Central memory CD8-positive, alpha-beta T cell (primary cell): ENCODE measurements at regions not wholly inside any gene's neighbourhood (a gene's known extent, or its start where the extent isn't known, plus 50 kb on each side); places are given as distances from the start of the nearest gene placed in this dataset.

Experiments used
- ATAC-seq: fragments of 150-1000 bp; cut with Tn5 transposase; replicated peaks from 2 replicates; pipeline ENCODE4 v1.10.0; 2022; ENCODE audit warnings: mild to moderate bottlenecking, moderate FRiP score, moderate number of reproducible peaks; ENCODE audit not compliant: poor library complexity, severe bottlenecking; ENCODE audit errors: extremely low read depth
- DNase-seq, 2 donors: peaks; one replicate each; pipeline ENCODE4 v3.0.0; 2021; ENCODE audit warnings: low spot score in 2 of 2
- H3K27ac Mint-ChIP-seq: one replicate; pipeline ENCODE4 v1.8.0; 2022; ENCODE audit warnings: low read depth, mild to moderate bottlenecking, moderate library complexity, mixed read lengths
- H3K27me3 Mint-ChIP-seq: one replicate; pipeline ENCODE4 v1.8.0; 2022; ENCODE audit warnings: mixed read lengths
- H3K36me3 Mint-ChIP-seq: one replicate; pipeline ENCODE4 v1.8.0; 2022; ENCODE audit warnings: mild to moderate bottlenecking, moderate library complexity, mixed read lengths; ENCODE audit not compliant: insufficient read depth
- H3K4me1 Mint-ChIP-seq: one replicate; pipeline ENCODE4 v1.8.0; 2022; ENCODE audit warnings: mixed read lengths
- H3K4me3 Mint-ChIP-seq: one replicate; pipeline ENCODE4 v1.8.0; 2022; ENCODE audit warnings: mild to moderate bottlenecking, moderate library complexity, mixed read lengths
- H3K9me3 Mint-ChIP-seq: one replicate; pipeline ENCODE4 v1.8.0; 2022; ENCODE audit warnings: mixed read lengths

- no peaks in the 10 kb centered on the region for H3K27me3 Mint-ChIP-seq
- H3K9me3 Mint-ChIP-seq: no peaks in the 10 kb centered on the region
- DNase-seq: no peak
- H3K4me1 Mint-ChIP-seq: no peaks in the 10 kb centered on the region
- H3K36me3 Mint-ChIP-seq: no peaks in the 10 kb centered on the region
- no peak overlapping the region for H3K27ac Mint-ChIP-seq
- no peak overlapping the region for H3K4me3 Mint-ChIP-seq
- ATAC-seq: no peak
These were observed 58.7 kb upstream of the ACTRT2 start for GRCh38 chr1:2962541-2962940.

GRCh38 chr1:2962946-2963345 is 58.3 kb upstream of the ACTRT2 start:
- Mint-ChIP-seq H3K4me3 (no peak overlapping the region), H3K36me3 (no peaks in the 10 kb centered on the region)
- no peak for ATAC-seq

GRCh38 chr1:2965676-2966075 is 55.6 kb upstream of the ACTRT2 start:
- no peak for ATAC-seq

More at GRCh38 chr1:2962946-2963345, 58.3 kb upstream of the ACTRT2 start:
- Mint-ChIP-seq H3K27me3 (no peaks in the 10 kb centered on the region), H3K9me3 (no peaks in the 10 kb centered on the region), H3K27ac (no peak overlapping the region), H3K4me1 (no peaks in the 10 kb centered on the region)
- no peak for DNase-seq

GRCh38 chr1:2966449-2967328 is 54.6 kb upstream of the ACTRT2 start:
- Mint-ChIP-seq H3K4me3 (no peak overlapping the region), H3K27ac (no peak overlapping the region), H3K36me3 (no peaks in the 10 kb centered on the region), H3K4me1 (no peaks in the 10 kb centered on the region), H3K27me3 (no peaks in the 10 kb centered on the region), H3K9me3 (no peaks in the 10 kb centered on the region)
- no peak for DNase-seq
- no peak for ATAC-seq

More at GRCh38 chr1:2965676-2966075, 55.6 kb upstream of the ACTRT2 start:
- Mint-ChIP-seq H3K27me3 (no peaks in the 10 kb centered on the region), H3K4me1 (no peaks in the 10 kb centered on the region), H3K4me3 (no peak overlapping the region), H3K36me3 (no peaks in the 10 kb centered on the region), H3K27ac (no peak overlapping the region), H3K9me3 (no peaks in the 10 kb centered on the region)
- no peak for DNase-seq

GRCh38 chr1:2967329-2967725 is 53.9 kb upstream of the ACTRT2 start:
- Mint-ChIP-seq H3K9me3 (no peaks in the 10 kb centered on the region), H3K27ac (no peak overlapping the region), H3K4me1 (no peaks in the 10 kb centered on the region), H3K36me3 (no peaks in the 10 kb centered on the region), H3K4me3 (no peak overlapping the region), H3K27me3 (no peaks in the 10 kb centered on the region)
- ATAC-seq (no peak), DNase-seq (no peak)

GRCh38 chr1:2967881-2968280 is 53.4 kb upstream of the ACTRT2 start:
- no peak for ATAC-seq
- Mint-ChIP-seq H3K36me3 (no peaks in the 10 kb centered on the region), H3K4me1 (no peaks in the 10 kb centered on the region), H3K27me3 (no peaks in the 10 kb centered on the region), H3K27ac (no peak overlapping the region), H3K9me3 (no peaks in the 10 kb centered on the region), H3K4me3 (no peak overlapping the region)
- no peak for DNase-seq

GRCh38 chr1:2968471-2968881 is 52.8 kb upstream of the ACTRT2 start:
- H3K36me3 Mint-ChIP-seq: no peaks in the 10 kb centered on the region
- no peak overlapping the region for H3K27ac Mint-ChIP-seq
- H3K27me3 Mint-ChIP-seq: no peaks in the 10 kb centered on the region
- DNase-seq: no peak
- no peak for ATAC-seq
- no peaks in the 10 kb centered on the region for H3K4me1 Mint-ChIP-seq
- H3K9me3 Mint-ChIP-seq: no peaks in the 10 kb centered on the region
- no peak overlapping the region for H3K4me3 Mint-ChIP-seq

- DNase-seq (no peak), ATAC-seq (no peak)
- Mint-ChIP-seq H3K9me3 (no peaks in the 10 kb centered on the region), H3K27ac (no peak overlapping the region), H3K4me1 (no peaks in the 10 kb centered on the region), H3K4me3 (no peak overlapping the region), H3K36me3 (no peaks in the 10 kb centered on the region), H3K27me3 (no peaks in the 10 kb centered on the region)
These were observed 52.0 kb upstream of the ACTRT2 start for GRCh38 chr1:2969011-2969844.

GRCh38 chr1:2969845-2970291 is 51.4 kb upstream of the ACTRT2 start:
- H3K27me3 Mint-ChIP-seq: no peaks in the 10 kb centered on the region
- ATAC-seq (no peak), DNase-seq (no peak)
- H3K9me3 Mint-ChIP-seq: no peaks in the 10 kb centered on the region
- H3K4me1 Mint-ChIP-seq: no peaks in the 10 kb centered on the region
- no peak overlapping the region for H3K27ac Mint-ChIP-seq
- no peak overlapping the region for H3K4me3 Mint-ChIP-seq
- no peaks in the 10 kb centered on the region for H3K36me3 Mint-ChIP-seq

GRCh38 chr1:2970311-2971071 is 50.8 kb upstream of the ACTRT2 start:
- Mint-ChIP-seq H3K36me3 (no peaks in the 10 kb centered on the region), H3K4me3 (no peak overlapping the region), H3K9me3 (no peaks in the 10 kb centered on the region), H3K27me3 (no peaks in the 10 kb centered on the region), H3K27ac (no peak overlapping the region), H3K4me1 (no peaks in the 10 kb centered on the region)
- no peak for ATAC-seq
- no peak for DNase-seq

- Mint-ChIP-seq H3K4me1 (no peaks in the 10 kb centered on the region), H3K27ac (no peak overlapping the region)
- no peak for ATAC-seq
These were observed 50.2 kb upstream of the ACTRT2 start for GRCh38 chr1:2971101-2971501.

More at GRCh38 chr1:2971101-2971501, 50.2 kb upstream of the ACTRT2 start:
- Mint-ChIP-seq H3K4me3 (no peak overlapping the region), H3K27me3 (no peaks in the 10 kb centered on the region), H3K36me3 (no peaks in the 10 kb centered on the region), H3K9me3 (no peaks in the 10 kb centered on the region)
- DNase-seq: no peak
